RWPE2 (cell line): ENCODE measurements at regions not wholly inside any gene's neighbourhood (a gene's known extent, or its start where the extent isn't known, plus 50 kb on each side); places are given as distances from the start of the nearest gene placed in this dataset.
"Not testable (repeated sequence)": the region's sequence is repeated elsewhere in the genome, so short reads cannot be mapped to it uniquely, and the experiment has no call there.

Experiments used
- ATAC-seq: fragments of 200-7000 bp; cut with Tn5 transposase; 3 replicates; pipeline ENCODE4 v1.9.1; 2021; ENCODE audit warnings: low read depth
- DNase-seq: peaks from one replicate; pipeline ENCODE4 v3.0.0-alpha.2; 2020; ENCODE audit warnings: low spot score
- H3K27ac ChIP-seq: fragments of 450-650 bp; 2 replicates; pipeline ENCODE4 v1.5.1; 2017; ENCODE audit warnings: mild to moderate bottlenecking; ENCODE audit not compliant: poor library complexity, severe bottlenecking
- H3K27me3 ChIP-seq: fragments of 250-450 bp; sonication (Bioruptor Pico); 2 replicates; pipeline ENCODE4 v1.5.1; 2021; ENCODE audit warnings: mild to moderate bottlenecking, moderate library complexity; ENCODE audit not compliant: insufficient read depth, poor library complexity, severe bottlenecking
- H3K36me3 ChIP-seq: fragments of 250-450 bp; sonication (Bioruptor Pico); 2 replicates; pipeline ENCODE4 v1.5.1; 2020; ENCODE audit warnings: low read depth, mild to moderate bottlenecking, moderate library complexity
- H3K4me1 ChIP-seq: fragments of 250-450 bp; sonication (Bioruptor Pico); 2 replicates; pipeline ENCODE4 v1.5.1; 2021; ENCODE audit warnings: mild to moderate bottlenecking, moderate library complexity; ENCODE audit not compliant: insufficient read depth, poor library complexity, severe bottlenecking
- H3K4me3 ChIP-seq: fragments of 250-450 bp; sonication (Bioruptor Pico); 2 replicates; pipeline ENCODE4 v1.5.1; 2021; ENCODE audit warnings: mild to moderate bottlenecking, moderate library complexity; ENCODE audit not compliant: severe bottlenecking
- H3K9me3 ChIP-seq: fragments of 250-450 bp; sonication (Bioruptor Pico); 2 replicates; pipeline ENCODE4 v1.5.1; 2021; ENCODE audit warnings: mild to moderate bottlenecking, moderate library complexity; ENCODE audit not compliant: severe bottlenecking
- TF ChIP-seq, protein P1 (sequence below): fragments of 450-650 bp; IDR thresholded peaks from one replicate; pipeline ENCODE4 v1.5.1; 2017; ENCODE audit warnings: mild to moderate bottlenecking, moderate library complexity; ENCODE audit not compliant: poor library complexity, severe bottlenecking

DNA sequence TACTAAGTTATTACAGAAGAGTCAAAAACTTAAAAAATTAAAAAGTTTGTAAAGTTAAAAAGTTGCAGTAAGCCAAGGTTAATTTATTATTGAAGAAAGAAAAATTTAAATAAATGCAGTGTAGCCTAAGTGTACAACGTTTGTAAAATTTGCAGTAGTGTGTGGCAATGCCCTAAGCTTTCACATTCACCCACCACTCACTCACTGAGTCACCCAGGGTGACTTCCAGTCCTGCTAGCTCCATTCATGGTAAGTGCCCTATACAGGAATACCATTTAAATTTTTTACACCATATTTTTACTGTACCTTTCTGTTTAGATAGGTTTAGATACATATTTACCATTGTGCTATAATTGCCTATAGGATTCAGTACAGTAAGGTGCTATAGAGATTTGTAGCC is 88.6 kb downstream of the CTH start:
- Histone ChIP-seq H3K9me3 (no peaks in the 10 kb centered on the region), H3K27ac (no peak overlapping the region), H3K27me3 (no peaks in the 10 kb centered on the region), H3K4me3 (no peak overlapping the region), H3K4me1 (no peaks in the 10 kb centered on the region), H3K36me3 (no peaks in the 10 kb centered on the region)
- ATAC-seq (peak; percentile 54; the same call in 1 of the 3 replicates), DNase-seq (no peak)
- TF ChIP-seq, protein P1, sequence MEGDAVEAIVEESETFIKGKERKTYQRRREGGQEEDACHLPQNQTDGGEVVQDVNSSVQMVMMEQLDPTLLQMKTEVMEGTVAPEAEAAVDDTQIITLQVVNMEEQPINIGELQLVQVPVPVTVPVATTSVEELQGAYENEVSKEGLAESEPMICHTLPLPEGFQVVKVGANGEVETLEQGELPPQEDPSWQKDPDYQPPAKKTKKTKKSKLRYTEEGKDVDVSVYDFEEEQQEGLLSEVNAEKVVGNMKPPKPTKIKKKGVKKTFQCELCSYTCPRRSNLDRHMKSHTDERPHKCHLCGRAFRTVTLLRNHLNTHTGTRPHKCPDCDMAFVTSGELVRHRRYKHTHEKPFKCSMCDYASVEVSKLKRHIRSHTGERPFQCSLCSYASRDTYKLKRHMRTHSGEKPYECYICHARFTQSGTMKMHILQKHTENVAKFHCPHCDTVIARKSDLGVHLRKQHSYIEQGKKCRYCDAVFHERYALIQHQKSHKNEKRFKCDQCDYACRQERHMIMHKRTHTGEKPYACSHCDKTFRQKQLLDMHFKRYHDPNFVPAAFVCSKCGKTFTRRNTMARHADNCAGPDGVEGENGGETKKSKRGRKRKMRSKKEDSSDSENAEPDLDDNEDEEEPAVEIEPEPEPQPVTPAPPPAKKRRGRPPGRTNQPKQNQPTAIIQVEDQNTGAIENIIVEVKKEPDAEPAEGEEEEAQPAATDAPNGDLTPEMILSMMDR = no peak

DNA sequence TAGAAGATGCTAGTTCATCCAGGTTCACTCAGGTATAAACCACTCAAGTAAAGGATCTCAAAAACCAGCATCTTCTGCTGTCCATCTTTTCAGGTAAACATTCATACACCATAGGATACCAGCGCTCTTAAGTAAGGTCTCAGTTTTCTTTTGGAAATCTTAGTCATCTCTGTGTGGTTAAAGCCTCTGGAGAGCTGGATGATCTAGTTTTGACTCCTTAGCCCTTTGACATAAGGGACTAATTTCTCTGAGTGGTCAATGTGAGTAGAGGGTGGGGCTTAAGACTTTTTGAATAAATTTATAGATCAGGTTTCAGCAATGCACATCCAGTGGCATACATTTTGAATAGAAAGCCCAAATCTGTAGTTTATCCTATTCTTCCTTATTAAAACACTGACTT is 92.3 kb downstream of the CTH start:
- TF ChIP-seq, protein P1 = no peak
- ATAC-seq = no peak
- H3K4me1 ChIP-seq = no peaks in the 10 kb centered on the region
- no peaks in the 10 kb centered on the region for H3K36me3 ChIP-seq
- H3K4me3 ChIP-seq = no peak overlapping the region
- H3K9me3 ChIP-seq = no peaks in the 10 kb centered on the region
- no peak for DNase-seq
- no peaks in the 10 kb centered on the region for H3K27me3 ChIP-seq
- no peak overlapping the region for H3K27ac ChIP-seq

DNA sequence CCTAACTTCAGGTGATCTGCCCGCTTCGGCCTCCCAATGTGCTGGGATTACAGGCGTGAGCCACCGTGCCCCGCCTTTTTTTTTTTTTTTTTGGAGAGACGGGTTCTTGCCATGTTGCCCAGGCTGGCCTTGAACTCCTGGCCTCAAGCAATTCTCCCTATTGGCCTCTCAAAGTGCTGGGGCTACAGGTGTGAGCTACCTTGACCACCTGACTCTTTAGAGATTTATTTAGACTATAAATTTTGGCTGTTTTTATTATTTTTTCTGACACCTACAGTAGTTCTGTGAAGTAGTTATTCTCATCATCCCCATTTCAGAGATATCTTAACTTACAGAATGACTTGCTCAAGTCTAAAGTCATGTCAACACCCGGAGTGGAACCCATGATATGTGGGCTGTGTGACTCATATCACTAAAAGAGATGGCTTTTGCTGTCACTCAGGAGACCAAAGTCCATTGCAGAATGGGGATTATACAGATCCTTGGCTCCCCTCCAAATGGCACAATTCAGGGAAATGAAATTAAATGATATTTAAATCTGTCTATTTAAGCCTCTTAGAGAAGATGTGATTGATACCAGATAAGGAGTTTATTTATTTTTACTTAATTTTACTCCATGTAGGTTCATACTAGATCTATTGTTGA is 93.2 kb downstream of the CTH start:
- Histone ChIP-seq H3K27me3 (no peaks in the 10 kb centered on the region), H3K36me3 (no peaks in the 10 kb centered on the region), H3K4me1 (no peaks in the 10 kb centered on the region), H3K9me3 (no peaks in the 10 kb centered on the region), H3K4me3 (no peak overlapping the region), H3K27ac (no peak overlapping the region)
- ATAC-seq (no peak), DNase-seq (no peak)
- TF ChIP-seq, protein P1 = no peak

DNA sequence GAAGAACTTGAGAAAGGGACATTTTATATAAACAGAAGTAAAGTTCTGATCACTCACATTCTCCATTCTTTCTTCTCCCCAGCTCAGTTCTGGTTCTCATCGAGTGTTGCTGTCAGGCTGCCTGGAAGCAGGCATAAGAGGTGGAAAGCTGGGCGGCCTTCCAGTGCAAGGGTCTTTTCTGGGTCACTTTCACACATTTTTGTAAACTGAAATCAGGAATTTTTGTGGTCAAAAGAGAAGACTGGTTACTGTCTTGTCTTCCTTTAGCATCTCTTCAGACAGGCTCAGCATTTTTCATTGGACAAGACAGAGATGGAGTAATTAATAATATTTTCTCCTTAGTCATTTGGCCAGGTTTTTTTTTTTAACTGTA is 93.7 kb downstream of the CTH start:
- Histone ChIP-seq H3K27ac (no peak overlapping the region), H3K36me3 (no peaks in the 10 kb centered on the region), H3K4me3 (no peak overlapping the region), H3K9me3 (no peaks in the 10 kb centered on the region), H3K27me3 (no peaks in the 10 kb centered on the region), H3K4me1 (no peaks in the 10 kb centered on the region)
- no peak for DNase-seq
- TF ChIP-seq, protein P1 = no peak
- no peak for ATAC-seq

DNA sequence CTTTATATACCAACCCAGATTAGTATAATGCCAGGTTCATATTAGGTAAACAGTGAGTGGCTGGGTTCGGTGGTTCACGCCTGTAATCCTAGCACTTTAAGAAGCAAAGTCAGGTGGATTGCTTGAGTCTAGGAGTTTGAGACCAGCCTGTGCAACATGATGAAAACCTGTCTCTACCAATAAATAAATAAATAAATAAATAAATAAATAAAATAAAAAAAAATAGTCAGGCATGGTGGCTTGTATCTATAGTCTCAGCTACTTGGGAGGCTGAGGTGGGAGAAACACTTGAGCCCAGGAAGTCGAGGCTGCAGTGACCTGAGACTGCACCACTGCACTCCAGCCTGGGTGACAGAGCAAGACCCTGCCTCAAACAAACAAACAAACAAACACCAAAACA is 96.9 kb downstream of the CTH start:
- not testable (repeated sequence) for ATAC-seq, H3K4me3 ChIP-seq, H3K36me3 ChIP-seq, H3K27me3 ChIP-seq, H3K4me1 ChIP-seq, H3K9me3 ChIP-seq, DNase-seq, H3K27ac ChIP-seq
